IMR-90 (cell line): ENCODE measurements at regions not wholly inside any gene's neighbourhood (a gene's known extent, or its start where the extent isn't known, plus 50 kb on each side); places are given as distances from the start of the nearest gene placed in this dataset.

Experiments
- ATAC-seq: fragments of 200-7000 bp; cut with Tn5 transposase; 2 replicates; pipeline ENCODE4 v1.9.1; 2020; ENCODE audit warnings: low read depth, mild to moderate bottlenecking, moderate library complexity
- BruUV-seq: library from RNA; stranded (reverse); fragments of 400-500 nt; replicated peaks from 2 replicates; lab custom pipeline; 2021; lab: Mats Ljungman, UMichigan
- CTCF ChIA-PET: fragments of 300-600 bp; formaldehyde crosslinking; extraction: SDS; loops from one replicate; lab custom pipeline; 2021; ENCODE audit warnings: antibody characterized with exemption; lab: Yijun Ruan, JAX
- POLR2A ChIA-PET: fragments of 300-600 bp; sonication (Branson Sonifier 250); formaldehyde crosslinking; loops from one replicate; lab custom pipeline; 2022; ENCODE audit warnings: antibody characterized with exemption; ENCODE audit not compliant: unreplicated experiment; lab: Charles Lee
- DNase-seq: peaks from one replicate; pipeline ENCODE4 v3.0.0; 2013
- H2AFZ ChIP-seq: replicated peaks from 2 replicates; pipeline ENCODE3; 2013; ENCODE audit warnings: low read length, mild to moderate bottlenecking; ENCODE audit not compliant: poor library complexity
- H2AK5ac ChIP-seq: 2 replicates; pipeline ENCODE4 v1.6.1; 2013; ENCODE audit warnings: low read depth, low read length, inconsistent platforms
- H2AK9ac ChIP-seq: replicated peaks from 2 replicates; pipeline ENCODE3; 2013; ENCODE audit warnings: mild to moderate bottlenecking, low read depth, low read length, moderate library complexity; ENCODE audit not compliant: poor library complexity
- H2BK120ac ChIP-seq: 2 replicates; pipeline ENCODE4 v1.6.1; 2013; ENCODE audit warnings: low read depth, low read length, inconsistent platforms
- H2BK15ac ChIP-seq: 3 replicates; pipeline ENCODE4 v1.6.1; 2013; ENCODE audit warnings: low read depth, low read length, inconsistent platforms
- H2BK20ac ChIP-seq: 2 replicates; pipeline ENCODE4 v1.6.1; 2013; ENCODE audit warnings: low read depth, mild to moderate bottlenecking, inconsistent platforms, low read length, moderate library complexity
- H2BK5ac ChIP-seq: 2 replicates; pipeline ENCODE4 v1.6.1; 2013; ENCODE audit warnings: mild to moderate bottlenecking, low read depth, low read length, inconsistent platforms; ENCODE audit not compliant: poor library complexity, severe bottlenecking
- H3K14ac ChIP-seq: replicated peaks from 2 replicates; pipeline ENCODE4 v1.6.1; 2013; ENCODE audit warnings: low read depth, low read length, inconsistent platforms
- H3K18ac ChIP-seq: 2 replicates; pipeline ENCODE4 v1.6.1; 2013; ENCODE audit warnings: low read depth, low read length, control low read depth
- H3K23ac ChIP-seq: 2 replicates; pipeline ENCODE4 v1.6.1; 2013; ENCODE audit warnings: low read depth, low read length, inconsistent platforms
- H3K27ac ChIP-seq: 2 replicates; pipeline ENCODE4 v1.5.1; 2013; ENCODE audit warnings: mild to moderate bottlenecking, control low read depth, low read length; ENCODE audit not compliant: insufficient read depth
- H3K27me3 ChIP-seq: 2 replicates; pipeline ENCODE4 v1.6.1; 2013; ENCODE audit warnings: low read length; ENCODE audit not compliant: control insufficient read depth, insufficient read depth
- H3K36me3 ChIP-seq: 2 replicates; pipeline ENCODE4 v1.6.1; 2013; ENCODE audit warnings: low read length, mixed read lengths; ENCODE audit not compliant: control insufficient read depth, insufficient read depth
- H3K4ac ChIP-seq: 2 replicates; pipeline ENCODE4 v1.6.1; 2013; ENCODE audit warnings: low read depth, low read length, inconsistent platforms
- H3K4me1 ChIP-seq: 2 replicates; pipeline ENCODE4 v1.6.1; 2013; ENCODE audit warnings: low read length, mixed read lengths; ENCODE audit not compliant: control insufficient read depth, insufficient read depth
- H3K4me2 ChIP-seq: 2 replicates; pipeline ENCODE4 v1.6.1; 2013; ENCODE audit warnings: low read depth, mild to moderate bottlenecking, control low read depth, low read length, moderate library complexity
- H3K4me3 ChIP-seq: 2 replicates; pipeline ENCODE4 v1.5.1; 2013; ENCODE audit warnings: low read depth, mild to moderate bottlenecking, control low read depth, low read length, moderate library complexity; ENCODE audit not compliant: insufficient read depth
- H3K56ac ChIP-seq: 2 replicates; pipeline ENCODE4 v1.6.1; 2013; ENCODE audit warnings: low read length, inconsistent platforms; ENCODE audit not compliant: insufficient read depth; ENCODE audit errors: extremely low read depth
- H3K79me1 ChIP-seq, 2 experiments: 2 replicates each; pipeline ENCODE4 v1.6.1; 2013; ENCODE audit warnings: low read length in 2 of 2, inconsistent platforms in 1 of 2, low read depth in 1 of 2
- H3K9ac ChIP-seq: 2 replicates; pipeline ENCODE4 v1.6.1; 2013; ENCODE audit warnings: low read depth, low read length, control low read depth
- H3K9me1 ChIP-seq: 2 replicates; pipeline ENCODE4 v1.6.1; 2013; ENCODE audit warnings: low read length, inconsistent platforms; ENCODE audit not compliant: insufficient read depth
- H3K9me3 ChIP-seq: 2 replicates; pipeline ENCODE4 v1.6.1; 2013; ENCODE audit warnings: low read length; ENCODE audit not compliant: control insufficient read depth, insufficient read depth
- H4K20me1 ChIP-seq: 2 replicates; pipeline ENCODE4 v1.6.1; 2013; ENCODE audit warnings: low read length, inconsistent platforms; ENCODE audit not compliant: insufficient read depth
- H4K5ac ChIP-seq: 2 replicates; pipeline ENCODE4 v1.6.1; 2013; ENCODE audit warnings: mild to moderate bottlenecking, low read depth, low read length, control low read depth
- H4K8ac ChIP-seq, 2 experiments: 2 replicates each; pipeline ENCODE4 v1.6.1; 2013; ENCODE audit warnings: low read depth in 2 of 2, low read length in 2 of 2, control low read depth in 1 of 2, inconsistent platforms in 1 of 2
- H4K91ac ChIP-seq: 2 replicates; pipeline ENCODE4 v1.6.1; 2013; ENCODE audit warnings: low read depth, low read length, inconsistent platforms; ENCODE audit not compliant: insufficient read depth
- CEBPB ChIP-seq: IDR thresholded peaks from 2 replicates; pipeline ENCODE4 v1.6.1; 2012; ENCODE audit warnings: low read depth, low read length, improper control_type of control experiment
- FOS ChIP-seq: fragments of 150-350 bp; IDR thresholded peaks from 2 replicates; pipeline ENCODE4 v1.6.1; 2016; ENCODE audit warnings: low read depth, low read length
- MAFK ChIP-seq: IDR thresholded peaks from 2 replicates; pipeline ENCODE4 v1.6.1; 2012; ENCODE audit warnings: low read depth, low read length, improper control_type of control experiment
- NFE2L2 ChIP-seq: fragments of 150-350 bp; IDR thresholded peaks from 2 replicates; pipeline ENCODE4 v1.6.1; 2016; ENCODE audit warnings: low read depth, mild to moderate bottlenecking, low read length
- WGBS, 2 experiments: methylation state at CpG; one replicate each; pipeline versions ENCODE4 v1.1.5 to v1.1.7; 2013; ENCODE audit warnings: missing lambda C conversion rate in 2 of 2; ENCODE audit not compliant: insufficient read length in 1 of 2; ENCODE audit errors: extremely low coverage in 2 of 2; 5-methylcytosine and 5-hydroxymethylcytosine counted together
- dilution Hi-C: fragments of 300-500 bp; cut with HindIII; formaldehyde crosslinking; loops from one replicate; pipeline ENCODE4 v1.14.3; 2018; ENCODE audit warnings: low sequenced_read_pairs; ENCODE audit not compliant: unreplicated experiment
- in situ Hi-C: fragments of 300-500 bp; cut with MboI; formaldehyde crosslinking; loops from 3 replicates; pipeline ENCODE4 v1.14.3; 2019; ENCODE audit warnings: low sequenced_read_pairs, inconsistent platforms, mixed read lengths
- intact Hi-C: fragments of 100-400 bp; cut with micrococcal nuclease; formaldehyde crosslinking; loops from 2 replicates; pipeline ENCODE4 v1.10.0; 2022

GRCh38 chrX:139106069-139106468, 394.6 kb upstream of the FGF13 start:
- Histone ChIP-seq H3K27me3 (no peaks in the 10 kb centered on the region), H3K27ac (no peak overlapping the region), H2BK20ac (no peak overlapping the region), H4K8ac (no peak overlapping the region), H3K4ac (no peak overlapping the region), H2AK5ac (no peak overlapping the region), H3K9me1 (no peaks in the 10 kb centered on the region), H3K4me1 (no peaks in the 10 kb centered on the region), H3K23ac (no peak overlapping the region), H3K4me3 (no peak overlapping the region), H2AFZ (no peak overlapping the region), H2BK120ac (no peak overlapping the region), H3K18ac (no peak overlapping the region), H3K36me3 (no peaks in the 10 kb centered on the region), H2BK15ac (no peak overlapping the region), H3K4me2 (no peak overlapping the region), H4K91ac (no peak overlapping the region), H3K14ac (no peak overlapping the region), H3K9me3 (no peaks in the 10 kb centered on the region), H3K9ac (no peak overlapping the region), H4K5ac (no peak overlapping the region), H2AK9ac (no peak overlapping the region), H2BK5ac (no peak overlapping the region), H4K20me1 (no peaks in the 10 kb centered on the region), H3K56ac (no peak overlapping the region), H3K79me1 (no peaks in the 10 kb centered on the region)
- dilution Hi-C loops, result no loop called here
- TF ChIP-seq FOS (no peak), CEBPB (no peak), MAFK (no peak), NFE2L2 (no peak)
- ATAC-seq, result no peak; the same call in 1 of the 2 replicates
- CTCF ChIA-PET, result no interaction called here
- no TSS peak for BruUV-seq
- in situ Hi-C loops, result no loop called here
- POLR2A ChIA-PET, result no interaction called here
- no CpG with 5 or more reads among the region's 2 CpGs for WGBS, 2 experiments
- DNase-seq, result no peak
- intact Hi-C loops, result loop anchor here (10.0 kb wide), 1 partner anchor 61 kb away; no protein-coding TSS in a partner anchor
